Gastrocnemius medialis (tissue), 4 donors: ENCODE measurements at regions not wholly inside any gene's neighbourhood (a gene's known extent, or its start where the extent isn't known, plus 50 kb on each side); places are given as distances from the start of the nearest gene placed in this dataset.
"Not testable (repeated sequence)": the region's sequence is repeated elsewhere in the genome, so short reads cannot be mapped to it uniquely, and the experiment has no call there.

ENCODE experiments used
- ATAC-seq, 2 donors: fragments of 150-250 bp; one replicate each; pipeline ENCODE4 v1.9.1; 2016
- DNase-seq, 2 donors: peaks; one replicate each; pipeline ENCODE4 v3.0.0-alpha.2; 2019
- H3K27ac ChIP-seq, 4 donors: fragments of 200-600 bp; sonication (generic); 1 replicate in 1 of 4; 2 replicates in 3 of 4; pipeline ENCODE4 v1.5.1; 2016 to 2018; ENCODE audit warnings: mild to moderate bottlenecking in 2 of 4, moderate library complexity in 1 of 4
- H3K27me3 ChIP-seq, 3 donors: fragments of 200-600 bp; sonication (generic) in 2 of 3; 1 replicate in 1 of 3; 2 replicates in 2 of 3; pipeline versions ENCODE4 v1.5.1 to v1.6.0; 2016 to 2019; ENCODE audit warnings: mild to moderate bottlenecking in 1 of 3, moderate library complexity in 1 of 3
- H3K36me3 ChIP-seq, 2 donors: fragments of 200-600 bp; sonication (generic) in 1 of 2; one replicate each; pipeline ENCODE4 v1.5.1; 2017 to 2018
- H3K4me1 ChIP-seq, 2 donors: fragments of 200-600 bp; sonication (generic) in 1 of 2; one replicate each; pipeline ENCODE4 v1.5.1; 2016 to 2017; ENCODE audit warnings: mild to moderate bottlenecking in 2 of 2
- H3K4me3 ChIP-seq, 4 donors: fragments of 200-600 bp; sonication (generic) in 3 of 4; 1 replicate in 1 of 4; 2 replicates in 3 of 4; pipeline ENCODE4 v1.5.1; 2016 to 2019; ENCODE audit warnings: mild to moderate bottlenecking in 2 of 4
- H3K9me3 ChIP-seq, 3 donors: fragments of 200-600 bp; sonication (generic) in 2 of 3; 1 replicate in 1 of 3; 2 replicates in 2 of 3; pipeline ENCODE4 v1.5.1; 2016 to 2019
- POLR2A ChIP-seq, 2 donors: fragments of 450-650 bp; IDR thresholded peaks; one replicate each; pipeline ENCODE4 v1.6.1; 2017; ENCODE audit warnings: antibody characterized with exemption in 2 of 2, mild to moderate bottlenecking in 2 of 2, moderate library complexity in 2 of 2
- in situ Hi-C, 4 donors: fragments of 200-750 bp; cut with MboI; loops; one replicate each; pipeline versions ENCODE4 v1.15.0 to v1.8.0; 2017; ENCODE audit warnings: low sequenced_read_pairs in 4 of 4
- intact Hi-C: fragments of 100-400 bp; cut with DNase I; formaldehyde crosslinking; loops from one replicate; pipeline ENCODE4 v1.15.1; 2023; ENCODE audit warnings: low total_unique reads
- TF ChIP-seq, protein P1 (sequence below), 5 experiments: fragments of 450-650 bp in 3 of 5; fragments of 200-600 bp in 2 of 5; sonication (generic) in 2 of 5; IDR thresholded peaks in 4 of 5; conservative IDR thresholded peaks in 1 of 5; 1 replicate in 4 of 5; 2 replicates in 1 of 5; pipeline ENCODE4 v1.5.1; 2016 to 2019; ENCODE audit warnings: antibody characterized with exemption in 5 of 5, mild to moderate bottlenecking in 3 of 5, moderate library complexity in 3 of 5

GRCh38 chr18:76602191-76602590 is 107.1 kb upstream of the ZNF516 start:
- no peaks in the 10 kb centered on the region for H3K27me3 ChIP-seq
- H3K4me1 ChIP-seq: no peaks in the 10 kb centered on the region
- DNase-seq: no peak
- H3K27ac ChIP-seq: no peak overlapping the region
- H3K4me3 ChIP-seq: no peak overlapping the region
- intact Hi-C loops (no loop called here), in situ Hi-C loops (no loop called here)
- TF ChIP-seq, protein P1, sequence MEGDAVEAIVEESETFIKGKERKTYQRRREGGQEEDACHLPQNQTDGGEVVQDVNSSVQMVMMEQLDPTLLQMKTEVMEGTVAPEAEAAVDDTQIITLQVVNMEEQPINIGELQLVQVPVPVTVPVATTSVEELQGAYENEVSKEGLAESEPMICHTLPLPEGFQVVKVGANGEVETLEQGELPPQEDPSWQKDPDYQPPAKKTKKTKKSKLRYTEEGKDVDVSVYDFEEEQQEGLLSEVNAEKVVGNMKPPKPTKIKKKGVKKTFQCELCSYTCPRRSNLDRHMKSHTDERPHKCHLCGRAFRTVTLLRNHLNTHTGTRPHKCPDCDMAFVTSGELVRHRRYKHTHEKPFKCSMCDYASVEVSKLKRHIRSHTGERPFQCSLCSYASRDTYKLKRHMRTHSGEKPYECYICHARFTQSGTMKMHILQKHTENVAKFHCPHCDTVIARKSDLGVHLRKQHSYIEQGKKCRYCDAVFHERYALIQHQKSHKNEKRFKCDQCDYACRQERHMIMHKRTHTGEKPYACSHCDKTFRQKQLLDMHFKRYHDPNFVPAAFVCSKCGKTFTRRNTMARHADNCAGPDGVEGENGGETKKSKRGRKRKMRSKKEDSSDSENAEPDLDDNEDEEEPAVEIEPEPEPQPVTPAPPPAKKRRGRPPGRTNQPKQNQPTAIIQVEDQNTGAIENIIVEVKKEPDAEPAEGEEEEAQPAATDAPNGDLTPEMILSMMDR (IDR thresholded peaks at IDR 0.05 in 4 of 5, conservative IDR thresholded peaks at IDR 0.05 in 1 of 5): no peak
- no peak for TF ChIP-seq POLR2A (IDR thresholded peaks at IDR 0.05)
- no peaks in the 10 kb centered on the region for H3K9me3 ChIP-seq
- no peak for ATAC-seq
- H3K36me3 ChIP-seq: no peaks in the 10 kb centered on the region

DNA sequence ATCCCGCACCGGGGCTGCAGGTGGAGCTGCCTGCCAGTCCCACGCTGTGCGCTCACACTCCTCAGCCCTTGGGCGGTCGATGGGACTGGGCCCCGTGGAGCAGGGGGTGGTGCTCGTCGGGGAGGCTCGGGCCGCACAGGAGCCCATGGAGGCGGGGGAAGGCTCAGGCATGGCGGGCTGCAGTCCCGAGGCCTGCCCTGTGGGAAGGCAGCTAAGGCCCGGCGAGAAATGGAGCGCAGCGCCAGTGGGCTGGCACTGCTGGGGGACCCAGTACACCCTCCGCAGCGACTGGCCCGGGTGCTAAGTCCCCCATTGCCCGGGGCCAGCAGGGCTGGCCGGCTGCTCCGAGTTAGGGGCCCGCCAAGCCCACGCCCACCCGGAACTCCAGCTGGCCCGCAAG is 105.0 kb upstream of the ZNF516 start:
- DNase-seq, in situ Hi-C loops, H3K4me3 ChIP-seq, H3K27me3 ChIP-seq, H3K4me1 ChIP-seq, H3K9me3 ChIP-seq, ATAC-seq, intact Hi-C loops, H3K36me3 ChIP-seq, H3K27ac ChIP-seq: not testable (repeated sequence)

DNA sequence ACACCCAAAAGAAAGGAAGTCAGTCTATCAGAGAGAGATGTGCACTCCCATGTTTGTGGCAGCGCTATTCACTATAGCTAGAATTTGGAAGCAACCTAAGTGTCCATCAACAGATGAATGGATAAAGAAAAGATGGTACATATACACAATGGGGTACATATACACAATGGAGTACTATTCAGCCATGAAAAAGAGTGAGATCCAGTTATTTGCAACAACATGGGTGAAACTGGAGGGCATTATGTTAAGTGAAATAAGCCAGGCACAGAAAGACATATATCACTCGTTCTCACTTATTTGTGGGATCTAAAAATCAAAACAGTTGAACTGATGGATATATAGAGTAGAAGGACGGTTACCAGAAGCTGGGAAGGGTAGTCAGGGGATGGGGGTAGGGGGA is 99.9 kb upstream of the ZNF516 start:
- H3K36me3 ChIP-seq: no peaks in the 10 kb centered on the region
- H3K9me3 ChIP-seq: no peaks in the 10 kb centered on the region
- ATAC-seq: no peak
- no peak for TF ChIP-seq POLR2A (IDR thresholded peaks at IDR 0.05)
- TF ChIP-seq, protein P1 (IDR thresholded peaks at IDR 0.05 in 4 of 5, conservative IDR thresholded peaks at IDR 0.05 in 1 of 5): no peak
- no peak for DNase-seq
- intact Hi-C loops (no loop called here), in situ Hi-C loops (no loop called here)
- no peaks in the 10 kb centered on the region for H3K4me1 ChIP-seq
- peaks cover 3 to 16% (median 15%) of the 10 kb centered on the region in 3 donors for H3K27me3 ChIP-seq
- no peak overlapping the region for H3K27ac ChIP-seq
- H3K4me3 ChIP-seq: no peak overlapping the region

- Histone ChIP-seq H3K9me3 (no peaks in the 10 kb centered on the region), H3K36me3 (no peaks in the 10 kb centered on the region), H3K27ac (no peak overlapping the region), H3K4me3 (no peak overlapping the region), H3K4me1 (no peaks in the 10 kb centered on the region), H3K27me3 (peaks cover 3 to 17% (median 15%) of the 10 kb centered on the region in 3 donors)
- in situ Hi-C loops: no loop called here
- DNase-seq (no peak), ATAC-seq (no peak)
- intact Hi-C loops: no loop called here
- no peak for TF ChIP-seq POLR2A (IDR thresholded peaks at IDR 0.05)
- TF ChIP-seq, protein P1 (IDR thresholded peaks at IDR 0.05 in 4 of 5, conservative IDR thresholded peaks at IDR 0.05 in 1 of 5): no peak
Observed at GRCh38 chr18:76593843-76594242, 98.8 kb upstream of the ZNF516 start.

DNA sequence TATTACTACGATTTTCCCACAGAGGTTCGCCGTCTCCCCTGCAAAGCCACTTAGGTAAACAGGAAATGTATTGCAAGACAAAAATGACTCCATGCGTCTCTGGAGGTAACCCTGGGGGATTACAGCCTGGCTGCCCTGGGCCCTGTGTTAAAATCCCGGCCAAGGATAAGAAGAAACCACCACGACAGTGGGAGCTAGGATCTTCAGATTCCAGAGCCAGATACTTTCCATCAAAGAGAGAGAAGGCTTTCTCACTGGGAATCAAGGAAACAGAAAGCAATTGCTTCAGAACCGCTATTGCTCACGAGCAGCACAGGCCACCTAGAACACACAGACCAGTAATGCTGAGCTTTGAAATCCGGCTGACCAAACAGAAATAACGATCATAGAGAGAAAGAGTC is 97.9 kb upstream of the ZNF516 start:
- DNase-seq (no peak), ATAC-seq (no peak)
- Histone ChIP-seq H3K36me3 (no peaks in the 10 kb centered on the region), H3K4me1 (no peaks in the 10 kb centered on the region), H3K4me3 (no peak overlapping the region), H3K27ac (no peak overlapping the region), H3K27me3 (peaks cover 3 to 17% (median 15%) of the 10 kb centered on the region in 3 donors), H3K9me3 (no peaks in the 10 kb centered on the region)
- TF ChIP-seq, protein P1 (IDR thresholded peaks at IDR 0.05 in 4 of 5, conservative IDR thresholded peaks at IDR 0.05 in 1 of 5): no peak
- TF ChIP-seq POLR2A (IDR thresholded peaks at IDR 0.05): no peak
- intact Hi-C loops: no loop called here
- in situ Hi-C loops: no loop called here
